Spleen (tissue), 3 donors: ENCODE measurements at regions not wholly inside any gene's neighbourhood (a gene's known extent, or its start where the extent isn't known, plus 50 kb on each side); places are given as distances from the start of the nearest gene placed in this dataset.
"Not testable (repeated sequence)": the region's sequence is repeated elsewhere in the genome, so short reads cannot be mapped to it uniquely, and the experiment has no call there.

Source experiments
- POLR2A ChIP-seq, 3 donors: fragments of 450-650 bp; IDR thresholded peaks; one replicate each; pipeline ENCODE4 v1.5.1; 2017; ENCODE audit warnings: antibody characterized with exemption in 3 of 3, mild to moderate bottlenecking in 1 of 3
- POLR2AphosphoS5 ChIP-seq, 3 donors: sonication (generic); formaldehyde crosslinking; IDR thresholded peaks; one replicate each; pipeline ENCODE4 v1.5.1; 2017; ENCODE audit warnings: antibody characterized with exemption in 3 of 3

DNA sequence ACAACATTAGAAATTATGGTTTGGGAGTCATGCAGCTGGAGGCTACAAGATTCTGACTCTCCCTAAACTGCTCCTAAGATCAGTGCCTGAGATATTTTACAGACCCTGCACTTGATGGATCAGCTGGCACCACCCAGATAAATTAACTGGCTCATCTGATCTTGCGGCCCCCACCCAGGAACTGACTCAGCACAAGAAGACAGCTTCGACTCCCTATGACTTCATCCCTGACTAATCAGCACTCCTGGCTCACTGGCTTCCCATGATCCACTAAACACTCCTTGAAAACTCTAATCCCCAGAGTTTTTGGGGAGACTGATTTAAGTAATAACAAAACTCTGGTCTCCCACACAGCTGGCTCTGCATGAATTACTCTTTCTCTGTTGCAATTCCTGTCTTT, 617.8 kb upstream of the AUTS2 start:
- TF ChIP-seq POLR2AphosphoS5, POLR2A (IDR thresholded peaks at IDR 0.05): not testable (repeated sequence)
